Nephron (organoid): ENCODE measurements at regions not wholly inside any gene's neighbourhood (a gene's known extent, or its start where the extent isn't known, plus 50 kb on each side); places are given as distances from the start of the nearest gene placed in this dataset.

Experiments
- H3K27ac Mint-ChIP-seq, 3 experiments: 2 replicates each; pipeline ENCODE4 v1.8.0; 2020; ENCODE audit warnings: mixed read lengths in 3 of 3, mild to moderate bottlenecking in 2 of 3, moderate library complexity in 1 of 3
- H3K27me3 Mint-ChIP-seq: 2 replicates; pipeline ENCODE4 v1.8.0; 2021; ENCODE audit warnings: low read depth, mild to moderate bottlenecking, moderate library complexity, mixed read lengths
- H3K36me3 Mint-ChIP-seq: 2 replicates; pipeline ENCODE4 v1.8.0; 2020; ENCODE audit warnings: low read depth, mixed read lengths
- H3K4me1 Mint-ChIP-seq: 2 replicates; pipeline ENCODE4 v1.8.0; 2020; ENCODE audit warnings: mixed read lengths
- H3K4me3 Mint-ChIP-seq, 3 experiments: 2 replicates each; pipeline ENCODE4 v1.8.0; 2020; ENCODE audit warnings: mild to moderate bottlenecking in 3 of 3, mixed read lengths in 3 of 3, moderate library complexity in 2 of 3
- H3K9me3 Mint-ChIP-seq: 2 replicates; pipeline ENCODE4 v1.8.0; 2020; ENCODE audit warnings: mixed read lengths
- TF ChIP-seq, protein P1 (sequence below), 3 experiments: fragments of 200-600 bp; sonication (generic); IDR thresholded peaks; one replicate each; pipeline ENCODE4 v1.5.0; 2021; ENCODE audit warnings: antibody characterized with exemption in 3 of 3; ENCODE audit not compliant: unreplicated experiment in 3 of 3

DNA sequence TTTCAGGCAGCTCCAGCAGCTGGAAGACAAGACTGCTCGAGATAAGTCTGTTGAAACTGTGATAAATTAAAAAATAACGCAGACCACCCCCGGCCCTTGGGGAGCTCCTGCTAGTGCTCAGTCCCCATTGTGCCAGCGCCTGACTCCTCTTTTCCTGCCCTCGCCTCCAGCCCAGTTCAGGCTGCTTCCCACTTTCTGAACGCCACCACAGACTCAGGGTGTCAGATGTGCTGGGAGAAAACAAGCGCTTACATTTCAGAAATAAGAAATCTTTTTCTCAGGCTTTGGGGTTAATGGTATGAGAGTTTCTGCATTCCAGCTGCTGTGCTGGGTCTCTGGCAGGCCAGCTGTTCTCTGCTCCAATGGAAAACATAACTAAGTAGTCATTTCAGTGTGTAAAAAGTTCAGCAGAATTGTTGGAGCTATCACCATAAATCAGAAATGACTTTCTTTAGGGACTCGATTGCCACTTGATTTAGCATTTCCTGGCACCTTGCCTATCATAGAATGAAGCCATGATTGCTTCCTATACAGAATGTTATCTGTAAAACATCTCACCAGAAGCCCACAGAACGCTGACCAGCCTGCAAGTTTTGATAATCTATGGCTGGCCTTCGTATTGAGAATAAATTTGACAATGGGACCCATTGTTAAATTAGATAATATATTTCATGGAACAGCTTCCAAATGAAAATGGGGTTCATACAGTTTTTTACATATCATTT, 257.0 kb upstream of the ZNF32 start:
- peak overlapping the region; percentile 45 to 53 (median 45) for H3K4me3 Mint-ChIP-seq
- TF ChIP-seq, protein P1, sequence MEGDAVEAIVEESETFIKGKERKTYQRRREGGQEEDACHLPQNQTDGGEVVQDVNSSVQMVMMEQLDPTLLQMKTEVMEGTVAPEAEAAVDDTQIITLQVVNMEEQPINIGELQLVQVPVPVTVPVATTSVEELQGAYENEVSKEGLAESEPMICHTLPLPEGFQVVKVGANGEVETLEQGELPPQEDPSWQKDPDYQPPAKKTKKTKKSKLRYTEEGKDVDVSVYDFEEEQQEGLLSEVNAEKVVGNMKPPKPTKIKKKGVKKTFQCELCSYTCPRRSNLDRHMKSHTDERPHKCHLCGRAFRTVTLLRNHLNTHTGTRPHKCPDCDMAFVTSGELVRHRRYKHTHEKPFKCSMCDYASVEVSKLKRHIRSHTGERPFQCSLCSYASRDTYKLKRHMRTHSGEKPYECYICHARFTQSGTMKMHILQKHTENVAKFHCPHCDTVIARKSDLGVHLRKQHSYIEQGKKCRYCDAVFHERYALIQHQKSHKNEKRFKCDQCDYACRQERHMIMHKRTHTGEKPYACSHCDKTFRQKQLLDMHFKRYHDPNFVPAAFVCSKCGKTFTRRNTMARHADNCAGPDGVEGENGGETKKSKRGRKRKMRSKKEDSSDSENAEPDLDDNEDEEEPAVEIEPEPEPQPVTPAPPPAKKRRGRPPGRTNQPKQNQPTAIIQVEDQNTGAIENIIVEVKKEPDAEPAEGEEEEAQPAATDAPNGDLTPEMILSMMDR (IDR thresholded peaks at IDR 0.05; ENCODE audit: unreplicated experiment in 3 of 3): no peak
- no peaks in the 10 kb centered on the region for H3K9me3 Mint-ChIP-seq
- no peaks in the 10 kb centered on the region for H3K36me3 Mint-ChIP-seq
- H3K27me3 Mint-ChIP-seq: peaks cover 8% of the 10 kb centered on the region
- H3K4me1 Mint-ChIP-seq: peaks cover 60% of the 10 kb centered on the region
- peak overlapping the region; percentile 76 to 97 (median 79) for H3K27ac Mint-ChIP-seq

DNA sequence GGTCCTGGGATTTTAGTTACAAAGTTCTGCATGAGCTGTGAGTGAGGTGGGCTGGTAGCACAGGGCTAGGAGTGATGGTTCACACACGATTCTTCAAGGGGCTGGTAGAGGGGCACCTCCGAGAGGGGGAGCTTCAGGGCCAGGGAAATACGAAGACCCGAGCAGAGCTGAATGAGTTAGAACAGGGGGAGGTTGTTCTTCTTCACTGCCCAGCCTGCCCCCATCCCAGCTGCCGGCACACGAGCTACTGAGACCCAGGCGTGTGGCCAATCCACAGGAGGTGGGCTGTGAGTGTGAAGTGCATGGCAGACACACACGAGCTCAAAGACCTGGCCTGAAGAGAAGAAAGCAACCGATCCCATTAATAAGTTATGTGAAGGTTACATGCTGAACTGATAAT, 256.2 kb upstream of the ZNF32 start:
- TF ChIP-seq, protein P1 (IDR thresholded peaks at IDR 0.05; ENCODE audit: unreplicated experiment in 3 of 3): no peak
- peak overlapping the region in 2 of 3 experiments; percentile 19 to 28 for H3K4me3 Mint-ChIP-seq
- H3K9me3 Mint-ChIP-seq: no peaks in the 10 kb centered on the region
- peaks cover 57% of the 10 kb centered on the region for H3K4me1 Mint-ChIP-seq
- peaks cover 8% of the 10 kb centered on the region for H3K27me3 Mint-ChIP-seq
- H3K36me3 Mint-ChIP-seq: no peaks in the 10 kb centered on the region
- peak overlapping the region; percentile 76 to 97 (median 79) for H3K27ac Mint-ChIP-seq

DNA sequence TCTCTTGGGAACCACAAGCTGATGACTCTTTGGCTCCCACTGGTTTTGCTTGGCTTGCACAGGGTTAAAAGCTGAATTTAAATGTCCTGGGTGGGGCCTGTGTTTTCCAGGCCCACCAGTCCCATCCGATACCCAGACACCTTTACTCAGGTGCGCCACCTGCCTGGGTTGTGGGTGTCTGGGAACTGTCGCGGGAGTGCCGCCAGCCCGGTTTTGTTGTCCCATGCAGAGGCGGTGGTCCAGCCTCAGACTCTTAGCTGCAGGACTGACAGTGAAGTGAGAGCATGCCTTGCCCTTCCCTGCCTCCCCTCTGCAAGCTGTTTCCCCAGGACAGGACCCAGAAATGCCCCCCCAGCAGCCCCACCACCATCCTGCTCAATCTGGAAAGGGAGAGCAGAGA, 255.6 kb upstream of the ZNF32 start:
- Mint-ChIP-seq H3K36me3 (no peaks in the 10 kb centered on the region), H3K4me1 (peaks cover 60% of the 10 kb centered on the region)

DNA sequence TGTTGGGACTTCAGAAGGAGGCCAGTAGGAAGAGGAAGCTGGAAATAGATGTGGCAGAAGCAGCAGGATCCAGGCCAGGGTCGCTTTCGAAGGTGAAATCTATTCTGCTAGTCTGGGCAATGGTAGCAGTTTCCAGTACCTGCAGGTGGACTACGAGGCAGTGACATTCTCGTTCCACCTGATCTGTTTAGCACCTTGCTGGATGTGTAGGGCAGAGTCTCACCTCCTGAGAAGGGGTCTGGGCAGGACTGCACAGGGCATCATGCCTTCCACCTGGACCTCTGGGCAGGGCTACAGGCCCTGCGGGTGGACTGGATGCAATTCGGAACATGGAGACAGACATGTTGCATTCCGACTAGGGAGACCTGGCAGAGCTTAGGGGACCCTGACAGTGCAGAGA, 254.8 kb upstream of the ZNF32 start:
- H3K36me3 Mint-ChIP-seq: no peaks in the 10 kb centered on the region
- H3K27ac Mint-ChIP-seq: peak overlapping the region in 2 of 3 experiments; percentile 65 to 71
- H3K27me3 Mint-ChIP-seq: peaks cover 8% of the 10 kb centered on the region
- H3K4me3 Mint-ChIP-seq: peak overlapping the region in 1 of 3 experiments; percentile 23
- TF ChIP-seq, protein P1 (IDR thresholded peaks at IDR 0.05; ENCODE audit: unreplicated experiment in 3 of 3): no peak
- no peaks in the 10 kb centered on the region for H3K9me3 Mint-ChIP-seq
- peaks cover 61% of the 10 kb centered on the region for H3K4me1 Mint-ChIP-seq

More for the DNA sequence above, 255.6 kb upstream of the ZNF32 start:
- H3K9me3 Mint-ChIP-seq: no peaks in the 10 kb centered on the region
- H3K27me3 Mint-ChIP-seq: peaks cover 8% of the 10 kb centered on the region
- TF ChIP-seq, protein P1 (IDR thresholded peaks at IDR 0.05; ENCODE audit: unreplicated experiment in 3 of 3): no peak
- peak overlapping the region; percentile 76 to 97 (median 79) for H3K27ac Mint-ChIP-seq
- no peak overlapping the region for H3K4me3 Mint-ChIP-seq

DNA sequence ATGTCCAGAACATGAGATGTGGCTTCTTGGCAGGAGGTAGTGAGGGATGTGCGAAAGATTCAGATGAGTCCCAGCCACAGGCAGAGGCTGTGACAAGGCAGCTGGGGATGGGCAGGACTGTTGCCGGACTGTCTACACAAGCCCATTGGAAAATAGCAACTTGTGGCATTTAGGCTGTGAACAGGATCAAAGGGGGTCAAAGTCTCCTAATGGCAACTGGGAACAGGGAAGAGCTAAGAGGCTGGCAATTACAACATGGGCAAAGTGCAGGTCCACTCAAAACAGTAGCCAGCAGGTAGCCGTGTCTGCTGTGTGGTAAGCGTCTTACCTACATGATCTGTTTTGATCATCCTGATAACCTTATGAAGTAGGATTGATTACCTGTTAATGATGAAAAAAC, 254.2 kb upstream of the ZNF32 start:
- H3K36me3 Mint-ChIP-seq: no peaks in the 10 kb centered on the region
- no peaks in the 10 kb centered on the region for H3K9me3 Mint-ChIP-seq
- peaks cover 11% of the 10 kb centered on the region for H3K27me3 Mint-ChIP-seq
- no peak overlapping the region for H3K4me3 Mint-ChIP-seq
- no peak overlapping the region for H3K27ac Mint-ChIP-seq
- H3K4me1 Mint-ChIP-seq: peaks cover 58% of the 10 kb centered on the region
- TF ChIP-seq, protein P1 (IDR thresholded peaks at IDR 0.05; ENCODE audit: unreplicated experiment in 3 of 3): no peak
